Keratinocyte (primary cell): ENCODE measurements at regions not wholly inside any gene's neighbourhood (a gene's known extent, or its start where the extent isn't known, plus 50 kb on each side); places are given as distances from the start of the nearest gene placed in this dataset.

Experiments used
- DNase-seq: peaks from one replicate; pipeline ENCODE4 v3.0.0-alpha.2; 2011; ENCODE audit warnings: low read depth, missing footprints, low spot score
- FAIRE-seq: peaks from 2 replicates; lab custom pipeline; 2011; peaks lifted over from hg19 to GRCh38; lab: Jason Lieb, UNC
- H2AFZ ChIP-seq: 2 replicates; pipeline ENCODE4 v1.6.0; 2012; ENCODE audit warnings: low read length, control low read depth, inconsistent platforms; ENCODE audit not compliant: control insufficient read depth
- H3K27ac ChIP-seq: 2 replicates; pipeline ENCODE4 v1.5.1; 2011; ENCODE audit warnings: low read length; ENCODE audit not compliant: control insufficient read depth, insufficient read depth
- H3K27me3 ChIP-seq: 3 replicates; pipeline ENCODE4 v1.6.0; 2011; ENCODE audit warnings: low read length; ENCODE audit not compliant: control insufficient read depth, insufficient read depth; ENCODE audit errors: extremely low read depth
- H3K36me3 ChIP-seq, 2 experiments: 2 replicates in 1 of 2; 3 replicates in 1 of 2; pipeline ENCODE4 v1.5.1; 2011; ENCODE audit warnings: low read length in 2 of 2, mild to moderate bottlenecking in 1 of 2; ENCODE audit not compliant: control insufficient read depth in 2 of 2, insufficient read depth in 2 of 2; ENCODE audit errors: extremely low read depth in 1 of 2
- H3K4me1 ChIP-seq: 3 replicates; pipeline ENCODE4 v1.5.1; 2011; ENCODE audit warnings: low read length; ENCODE audit not compliant: control insufficient read depth, insufficient read depth; ENCODE audit errors: extremely low read depth
- H3K4me2 ChIP-seq: 3 replicates; pipeline ENCODE4 v1.6.0; 2011; ENCODE audit warnings: low read depth, low read length; ENCODE audit not compliant: control insufficient read depth, insufficient read depth; ENCODE audit errors: extremely low read depth
- H3K4me3 ChIP-seq, 3 experiments: fragments of 200-600 bp in 1 of 3; sonication (generic) in 1 of 3; 2 replicates in 2 of 3; 3 replicates in 1 of 3; pipeline ENCODE4 v1.5.1; 2011 to 2016; ENCODE audit warnings: low read length in 3 of 3, mild to moderate bottlenecking in 3 of 3, control low read depth in 2 of 3, inconsistent platforms in 1 of 3, low read depth in 1 of 3, mixed read lengths in 1 of 3, mixed run types in 1 of 3, moderate library complexity in 1 of 3; ENCODE audit not compliant: control insufficient read depth in 2 of 3, insufficient read depth in 2 of 3; ENCODE audit errors: extremely low read depth in 1 of 3
- H3K79me2 ChIP-seq: 2 replicates; pipeline ENCODE4 v1.6.0; 2012; ENCODE audit warnings: low read length; ENCODE audit not compliant: control insufficient read depth, insufficient read depth
- H3K9ac ChIP-seq: 3 replicates; pipeline ENCODE4 v1.6.0; 2011; ENCODE audit warnings: low read length; ENCODE audit not compliant: control insufficient read depth, insufficient read depth; ENCODE audit errors: extremely low read depth
- H3K9me1 ChIP-seq: 3 replicates; pipeline ENCODE4 v1.6.0; 2011; ENCODE audit warnings: low read length; ENCODE audit not compliant: control insufficient read depth, insufficient read depth; ENCODE audit errors: extremely low read depth
- H3K9me3 ChIP-seq: 2 replicates; pipeline ENCODE4 v1.5.1; 2012; ENCODE audit warnings: low read depth, low read length; ENCODE audit not compliant: control insufficient read depth
- H4K20me1 ChIP-seq: 3 replicates; pipeline ENCODE4 v1.6.0; 2011; ENCODE audit warnings: low read length; ENCODE audit not compliant: control insufficient read depth, insufficient read depth; ENCODE audit errors: extremely low read depth
- EZH2 ChIP-seq: IDR thresholded peaks from one replicate; pipeline ENCODE4 v1.6.1; 2012; ENCODE audit warnings: inconsistent platforms, mild to moderate bottlenecking, low read length, moderate library complexity
- dilution Hi-C: fragments of 300-500 bp; cut with MboI; formaldehyde crosslinking; loops from one replicate; pipeline ENCODE4 v1.7.0; 2020; ENCODE audit warnings: low sequenced_read_pairs; ENCODE audit not compliant: extremely low pct_ligation_motif_present
- TF ChIP-seq, protein P1 (sequence below), 3 experiments: IDR thresholded peaks in 1 of 3; conservative IDR thresholded peaks in 1 of 3; optimal IDR thresholded peaks in 1 of 3; 2 replicates in 2 of 3; 3 replicates in 1 of 3; pipeline versions ENCODE3 to v1.5.1; 2011; ENCODE audit warnings: low read length in 3 of 3, mild to moderate bottlenecking in 3 of 3, moderate library complexity in 2 of 3, control low read depth in 1 of 3, inconsistent platforms in 1 of 3; ENCODE audit not compliant: insufficient read depth in 2 of 3; ENCODE audit errors: extremely low read depth in 1 of 3

DNA sequence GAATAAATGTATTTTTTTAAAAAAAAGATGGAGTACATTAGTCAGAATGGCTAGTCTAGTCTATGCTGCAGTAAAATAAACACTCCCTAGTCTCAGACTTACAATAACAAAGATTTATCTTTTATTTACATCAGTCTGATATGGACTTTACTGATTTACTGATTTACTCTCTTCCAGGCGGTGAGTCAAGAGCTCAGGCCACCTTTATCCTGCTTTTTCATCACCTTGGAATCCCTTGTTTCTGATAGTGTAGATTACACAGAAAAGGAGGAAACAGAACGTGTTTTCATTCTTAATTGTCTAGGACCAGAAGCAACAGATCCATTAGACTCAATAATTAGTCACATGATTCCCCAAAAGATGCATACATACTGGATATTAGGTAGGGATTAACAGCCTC, 290.1 kb upstream of the TRPC7 start:
- Histone ChIP-seq H4K20me1 (no peaks in the 10 kb centered on the region), H3K9me1 (no peaks in the 10 kb centered on the region), H3K9me3 (no peaks in the 10 kb centered on the region), H3K27ac (no peak overlapping the region), H2AFZ (no peak overlapping the region), H3K4me2 (no peak overlapping the region), H3K27me3 (no peaks in the 10 kb centered on the region), H3K36me3 (no peaks in the 10 kb centered on the region), H3K9ac (no peak overlapping the region), H3K4me3 (no peak overlapping the region), H3K79me2 (no peaks in the 10 kb centered on the region), H3K4me1 (no peaks in the 10 kb centered on the region)
- DNase-seq, result no peak
- no peak for TF ChIP-seq EZH2
- TF ChIP-seq, protein P1, sequence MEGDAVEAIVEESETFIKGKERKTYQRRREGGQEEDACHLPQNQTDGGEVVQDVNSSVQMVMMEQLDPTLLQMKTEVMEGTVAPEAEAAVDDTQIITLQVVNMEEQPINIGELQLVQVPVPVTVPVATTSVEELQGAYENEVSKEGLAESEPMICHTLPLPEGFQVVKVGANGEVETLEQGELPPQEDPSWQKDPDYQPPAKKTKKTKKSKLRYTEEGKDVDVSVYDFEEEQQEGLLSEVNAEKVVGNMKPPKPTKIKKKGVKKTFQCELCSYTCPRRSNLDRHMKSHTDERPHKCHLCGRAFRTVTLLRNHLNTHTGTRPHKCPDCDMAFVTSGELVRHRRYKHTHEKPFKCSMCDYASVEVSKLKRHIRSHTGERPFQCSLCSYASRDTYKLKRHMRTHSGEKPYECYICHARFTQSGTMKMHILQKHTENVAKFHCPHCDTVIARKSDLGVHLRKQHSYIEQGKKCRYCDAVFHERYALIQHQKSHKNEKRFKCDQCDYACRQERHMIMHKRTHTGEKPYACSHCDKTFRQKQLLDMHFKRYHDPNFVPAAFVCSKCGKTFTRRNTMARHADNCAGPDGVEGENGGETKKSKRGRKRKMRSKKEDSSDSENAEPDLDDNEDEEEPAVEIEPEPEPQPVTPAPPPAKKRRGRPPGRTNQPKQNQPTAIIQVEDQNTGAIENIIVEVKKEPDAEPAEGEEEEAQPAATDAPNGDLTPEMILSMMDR (optimal IDR thresholded peaks at IDR 0.05 in 1 of 3, IDR thresholded peaks at IDR 0.05 in 1 of 3, conservative IDR thresholded peaks at IDR 0.05 in 1 of 3; ENCODE audit: extremely low read depth in 1 of 3, insufficient read depth in 2 of 3, low read length in 3 of 3), result no peak
- FAIRE-seq, result no peak
- dilution Hi-C loops, result no loop called here

DNA sequence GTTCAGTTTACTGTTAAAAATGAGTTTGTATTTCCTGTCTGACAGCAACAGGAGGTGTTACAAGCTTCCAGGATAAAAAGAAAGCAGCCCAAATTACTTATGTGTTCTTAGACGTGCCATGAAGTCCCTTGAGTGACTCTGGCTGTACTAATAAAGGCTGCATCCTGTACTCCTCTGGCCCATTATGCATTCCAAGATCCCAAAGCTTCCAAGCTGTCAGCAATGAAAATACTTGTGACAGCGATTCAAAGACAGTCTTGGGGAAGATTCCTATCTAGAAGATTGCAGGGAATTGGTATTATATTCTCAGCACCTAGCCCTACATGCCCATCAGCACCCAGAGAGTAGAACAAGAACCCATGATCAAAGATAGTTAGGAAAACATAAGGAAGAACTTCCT, 281.6 kb upstream of the TRPC7 start:
- H3K4me2 ChIP-seq, result no peak overlapping the region
- no peak overlapping the region for H2AFZ ChIP-seq
- no peaks in the 10 kb centered on the region for H3K4me1 ChIP-seq
- TF ChIP-seq, protein P1 (optimal IDR thresholded peaks at IDR 0.05 in 1 of 3, IDR thresholded peaks at IDR 0.05 in 1 of 3, conservative IDR thresholded peaks at IDR 0.05 in 1 of 3; ENCODE audit: extremely low read depth in 1 of 3, insufficient read depth in 2 of 3, low read length in 3 of 3), result no peak
- TF ChIP-seq EZH2, result no peak
- H3K9me1 ChIP-seq, result no peaks in the 10 kb centered on the region
- H3K79me2 ChIP-seq, result no peaks in the 10 kb centered on the region
- FAIRE-seq, result no peak
- H3K36me3 ChIP-seq, result no peaks in the 10 kb centered on the region
- dilution Hi-C loops, result no loop called here
- H4K20me1 ChIP-seq, result no peaks in the 10 kb centered on the region
- no peaks in the 10 kb centered on the region for H3K27me3 ChIP-seq
- no peak overlapping the region for H3K4me3 ChIP-seq
- no peak overlapping the region for H3K9ac ChIP-seq
- no peak overlapping the region for H3K27ac ChIP-seq
- no peaks in the 10 kb centered on the region for H3K9me3 ChIP-seq
- DNase-seq, result no peak
